ENCODE measurements at regions not wholly inside any gene's neighbourhood (a gene's known extent, or its start where the extent isn't known, plus 50 kb on each side); places are given as distances from the start of the nearest gene placed in this dataset.
A peak's percentile ranks its signal among the peaks of the same experiment; 100 is the strongest.

DNA sequence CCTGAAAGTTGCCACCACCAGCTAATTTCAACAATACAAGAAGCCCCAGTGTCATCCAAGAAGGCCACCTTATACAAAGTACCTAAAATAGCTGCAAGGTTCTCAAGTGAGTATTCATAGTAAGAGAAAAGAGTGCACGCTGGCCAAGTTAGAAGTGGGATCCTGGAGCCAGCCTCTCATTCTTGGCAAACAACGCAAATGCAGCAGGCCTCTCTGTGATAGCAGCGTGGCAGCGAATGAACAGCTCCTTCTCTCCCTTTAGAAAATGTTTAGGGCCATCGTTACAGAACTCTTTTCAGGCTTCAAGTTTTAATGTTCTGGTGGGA lies 78.0 kb upstream of the IFNG-AS1 start:
- no peak for DNase-seq
- ChIA-PET POLR2A (no interaction called here), CTCF (no interaction called here)
- peaks cover 0 to 23% of the 10 kb centered on the region in 2 experiments; a peak in 2 of 4 replicates for H3K4me1 ChIP-seq (ENCODE audit: control insufficient read depth in 1 of 2, insufficient read depth in 2 of 2, low read depth in 1 of 2, low read length in 1 of 2)
- no peaks in the 10 kb centered on the region for H3K9me2 ChIP-seq
- H3K9ac ChIP-seq: peak overlapping the region; percentile 41; the same call in 1 of the 2 replicates
- peaks cover 8% of the 10 kb centered on the region; the same call in 1 of the 2 replicates for H3K9me3 ChIP-seq
- H4K20me1 ChIP-seq (ENCODE audit: insufficient read depth): no peaks in the 10 kb centered on the region
- H3K4me2 ChIP-seq: peak overlapping the region; percentile 36; the same call in 1 of the 2 replicates
- 99% methylated on average over 5 of the region's 5 CpGs for WGBS (ENCODE audit: low lambda C conversion rate)
- peaks cover 21% of the 10 kb centered on the region for H3F3A ChIP-seq (replicated peaks; ENCODE audit: insufficient read depth)
- H3K27me3 ChIP-seq (ENCODE audit: insufficient read depth): no peaks in the 10 kb centered on the region
- H3K4me3 ChIP-seq (ENCODE audit: low read depth in 2 of 2, low read length in 1 of 2): no peak overlapping the region
- H3K27ac ChIP-seq (ENCODE audit: low read depth in 2 of 2, low read length in 1 of 2): peak overlapping the region in 1 of 2 experiments; percentile 96; a peak in 2 of 4 replicates
- TF ChIP-seq CHD2 (IDR thresholded peaks at IDR 0.05; ENCODE audit: low read length, partially characterized antibody): no peak
- TF ChIP-seq POLR2AphosphoS5 (IDR thresholded peaks at IDR 0.05; ENCODE audit: low read depth, low read length): no peak
- no peak for TF ChIP-seq RCOR1 (IDR thresholded peaks at IDR 0.05; ENCODE audit: low read length)
- TF ChIP-seq MEF2A (IDR thresholded peaks at IDR 0.05; ENCODE audit: borderline replicate concordance, low read depth): no peak
- TF ChIP-seq NRF1 (IDR thresholded peaks at IDR 0.05; ENCODE audit: low read depth, low read length): no peak
- no peak for TF ChIP-seq MXI1 (IDR thresholded peaks at IDR 0.05; ENCODE audit: low read depth, low read length)
- TF ChIP-seq EP300 (IDR thresholded peaks at IDR 0.05; ENCODE audit: borderline replicate concordance in 1 of 2, low read depth in 1 of 2, low read length in 1 of 2): no peak
- TF ChIP-seq RFX5 (IDR thresholded peaks at IDR 0.05; ENCODE audit: low read length): no peak
- TF ChIP-seq YY1 (IDR thresholded peaks at IDR 0.05; ENCODE audit: low read depth): no peak
- H3K36me3 ChIP-seq (replicated peaks in 1 of 2; ENCODE audit: control insufficient read depth in 1 of 2, insufficient read depth in 2 of 2, low read length in 1 of 2): no peaks in the 10 kb centered on the region
- H2AFZ ChIP-seq (ENCODE audit: low read depth): 0 out of 2 replicates have a peak overlapping the region, but pooled peaks have one; percentile 11
- no peaks in the 10 kb centered on the region for H3K79me2 ChIP-seq (ENCODE audit: insufficient read depth)

DNA sequence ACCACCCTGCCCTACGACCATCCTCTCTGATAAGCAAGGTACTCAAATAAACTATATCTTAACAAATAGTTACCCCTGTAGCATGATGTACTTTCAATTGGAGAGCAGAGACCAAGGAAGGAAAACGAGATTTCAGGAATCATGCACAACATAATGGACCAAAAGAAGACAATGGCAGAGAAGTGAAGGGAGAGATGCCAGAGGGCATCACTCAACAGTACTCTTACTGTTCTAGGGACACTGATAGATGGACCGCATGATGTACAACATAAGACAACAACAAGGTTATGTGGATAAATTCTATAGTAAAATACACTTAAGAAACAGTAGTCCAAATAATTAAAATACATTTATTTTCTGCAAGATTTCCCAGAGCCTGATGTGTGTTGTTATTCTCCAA lies 77.5 kb upstream of the IFNG-AS1 start:
- ChIA-PET CTCF (no interaction called here), POLR2A (no interaction called here)
- WGBS (ENCODE audit: low lambda C conversion rate): 92% methylated on average over 3 of the region's 3 CpGs
- peak overlapping the region in 1 of 2 experiments; percentile 96; a peak in 2 of 4 replicates for H3K27ac ChIP-seq (ENCODE audit: low read depth in 2 of 2, low read length in 1 of 2)
- H3K79me2 ChIP-seq (ENCODE audit: insufficient read depth): no peaks in the 10 kb centered on the region
- no peaks in the 10 kb centered on the region for H3K27me3 ChIP-seq (ENCODE audit: insufficient read depth)
- H3K9ac ChIP-seq: no peak overlapping the region
- H3K36me3 ChIP-seq (replicated peaks in 1 of 2; ENCODE audit: control insufficient read depth in 1 of 2, insufficient read depth in 2 of 2, low read length in 1 of 2): no peaks in the 10 kb centered on the region
- no peaks in the 10 kb centered on the region for H4K20me1 ChIP-seq (ENCODE audit: insufficient read depth)
- H3K4me3 ChIP-seq (ENCODE audit: low read depth in 2 of 2, low read length in 1 of 2): no peak overlapping the region
- peaks cover 5% of the 10 kb centered on the region; the same call in 1 of the 2 replicates for H3K9me3 ChIP-seq
- peaks cover 21% of the 10 kb centered on the region for H3F3A ChIP-seq (replicated peaks; ENCODE audit: insufficient read depth)
- no peaks in the 10 kb centered on the region for H3K9me2 ChIP-seq
- TF ChIP-seq TCF12 (IDR thresholded peaks at IDR 0.05): no peak
- TF ChIP-seq, protein P1, sequence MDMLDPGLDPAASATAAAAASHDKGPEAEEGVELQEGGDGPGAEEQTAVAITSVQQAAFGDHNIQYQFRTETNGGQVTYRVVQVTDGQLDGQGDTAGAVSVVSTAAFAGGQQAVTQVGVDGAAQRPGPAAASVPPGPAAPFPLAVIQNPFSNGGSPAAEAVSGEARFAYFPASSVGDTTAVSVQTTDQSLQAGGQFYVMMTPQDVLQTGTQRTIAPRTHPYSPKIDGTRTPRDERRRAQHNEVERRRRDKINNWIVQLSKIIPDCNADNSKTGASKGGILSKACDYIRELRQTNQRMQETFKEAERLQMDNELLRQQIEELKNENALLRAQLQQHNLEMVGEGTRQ (IDR thresholded peaks at IDR 0.05; ENCODE audit: borderline replicate concordance, low read depth, low read length): no peak
- no peak for TF ChIP-seq EP300 (IDR thresholded peaks at IDR 0.05; ENCODE audit: borderline replicate concordance in 1 of 2, low read depth in 1 of 2, low read length in 1 of 2)
- no peak for TF ChIP-seq RAD21 (IDR thresholded peaks at IDR 0.05; ENCODE audit: low read length)
- TF ChIP-seq, protein P2, sequence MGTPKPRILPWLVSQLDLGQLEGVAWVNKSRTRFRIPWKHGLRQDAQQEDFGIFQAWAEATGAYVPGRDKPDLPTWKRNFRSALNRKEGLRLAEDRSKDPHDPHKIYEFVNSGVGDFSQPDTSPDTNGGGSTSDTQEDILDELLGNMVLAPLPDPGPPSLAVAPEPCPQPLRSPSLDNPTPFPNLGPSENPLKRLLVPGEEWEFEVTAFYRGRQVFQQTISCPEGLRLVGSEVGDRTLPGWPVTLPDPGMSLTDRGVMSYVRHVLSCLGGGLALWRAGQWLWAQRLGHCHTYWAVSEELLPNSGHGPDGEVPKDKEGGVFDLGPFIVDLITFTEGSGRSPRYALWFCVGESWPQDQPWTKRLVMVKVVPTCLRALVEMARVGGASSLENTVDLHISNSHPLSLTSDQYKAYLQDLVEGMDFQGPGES (IDR thresholded peaks at IDR 0.05; ENCODE audit: low read depth, low read length): no peak
- TF ChIP-seq GABPA (IDR thresholded peaks at IDR 0.05; ENCODE audit: low read depth): no peak
- TF ChIP-seq ELF1 (IDR thresholded peaks at IDR 0.05): no peak
- no peak for TF ChIP-seq JUND (IDR thresholded peaks at IDR 0.05)
- TF ChIP-seq NFIC (IDR thresholded peaks at IDR 0.05; ENCODE audit: borderline replicate concordance): no peak
- no peak for TF ChIP-seq FOXJ3 (CRISPR knock-in tag; IDR thresholded peaks at IDR 0.05)
- no peak for TF ChIP-seq MXI1 (IDR thresholded peaks at IDR 0.05; ENCODE audit: low read depth, low read length)
- TF ChIP-seq, protein P3, sequence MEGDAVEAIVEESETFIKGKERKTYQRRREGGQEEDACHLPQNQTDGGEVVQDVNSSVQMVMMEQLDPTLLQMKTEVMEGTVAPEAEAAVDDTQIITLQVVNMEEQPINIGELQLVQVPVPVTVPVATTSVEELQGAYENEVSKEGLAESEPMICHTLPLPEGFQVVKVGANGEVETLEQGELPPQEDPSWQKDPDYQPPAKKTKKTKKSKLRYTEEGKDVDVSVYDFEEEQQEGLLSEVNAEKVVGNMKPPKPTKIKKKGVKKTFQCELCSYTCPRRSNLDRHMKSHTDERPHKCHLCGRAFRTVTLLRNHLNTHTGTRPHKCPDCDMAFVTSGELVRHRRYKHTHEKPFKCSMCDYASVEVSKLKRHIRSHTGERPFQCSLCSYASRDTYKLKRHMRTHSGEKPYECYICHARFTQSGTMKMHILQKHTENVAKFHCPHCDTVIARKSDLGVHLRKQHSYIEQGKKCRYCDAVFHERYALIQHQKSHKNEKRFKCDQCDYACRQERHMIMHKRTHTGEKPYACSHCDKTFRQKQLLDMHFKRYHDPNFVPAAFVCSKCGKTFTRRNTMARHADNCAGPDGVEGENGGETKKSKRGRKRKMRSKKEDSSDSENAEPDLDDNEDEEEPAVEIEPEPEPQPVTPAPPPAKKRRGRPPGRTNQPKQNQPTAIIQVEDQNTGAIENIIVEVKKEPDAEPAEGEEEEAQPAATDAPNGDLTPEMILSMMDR (IDR thresholded peaks at IDR 0.05): no peak
- TF ChIP-seq GATA2 (CRISPR knock-in tag; IDR thresholded peaks at IDR 0.05): no peak
- no peak overlapping the region for H2AFZ ChIP-seq (ENCODE audit: low read depth)
- no peak overlapping the region for H3K4me2 ChIP-seq
- H3K4me1 ChIP-seq (ENCODE audit: control insufficient read depth in 1 of 2, insufficient read depth in 2 of 2, low read depth in 1 of 2, low read length in 1 of 2): peaks cover 0 to 23% of the 10 kb centered on the region in 2 experiments; a peak in 2 of 4 replicates
- DNase-seq: no peak

Measured in SK-N-SH (cell line).